ENCODE measurements at regions not wholly inside any gene's neighbourhood (a gene's known extent, or its start where the extent isn't known, plus 50 kb on each side); places are given as distances from the start of the nearest gene placed in this dataset.
"Not testable (repeated sequence)": the region's sequence is repeated elsewhere in the genome, so short reads cannot be mapped to it uniquely, and the experiment has no call there.

- in situ Hi-C loops (cut with MboI; ENCODE audit: low pct_unique_long_range_greater_than_20kb, low sequenced_read_pairs, unreplicated experiment): no loop called here
- TF ChIP-seq, protein P1, sequence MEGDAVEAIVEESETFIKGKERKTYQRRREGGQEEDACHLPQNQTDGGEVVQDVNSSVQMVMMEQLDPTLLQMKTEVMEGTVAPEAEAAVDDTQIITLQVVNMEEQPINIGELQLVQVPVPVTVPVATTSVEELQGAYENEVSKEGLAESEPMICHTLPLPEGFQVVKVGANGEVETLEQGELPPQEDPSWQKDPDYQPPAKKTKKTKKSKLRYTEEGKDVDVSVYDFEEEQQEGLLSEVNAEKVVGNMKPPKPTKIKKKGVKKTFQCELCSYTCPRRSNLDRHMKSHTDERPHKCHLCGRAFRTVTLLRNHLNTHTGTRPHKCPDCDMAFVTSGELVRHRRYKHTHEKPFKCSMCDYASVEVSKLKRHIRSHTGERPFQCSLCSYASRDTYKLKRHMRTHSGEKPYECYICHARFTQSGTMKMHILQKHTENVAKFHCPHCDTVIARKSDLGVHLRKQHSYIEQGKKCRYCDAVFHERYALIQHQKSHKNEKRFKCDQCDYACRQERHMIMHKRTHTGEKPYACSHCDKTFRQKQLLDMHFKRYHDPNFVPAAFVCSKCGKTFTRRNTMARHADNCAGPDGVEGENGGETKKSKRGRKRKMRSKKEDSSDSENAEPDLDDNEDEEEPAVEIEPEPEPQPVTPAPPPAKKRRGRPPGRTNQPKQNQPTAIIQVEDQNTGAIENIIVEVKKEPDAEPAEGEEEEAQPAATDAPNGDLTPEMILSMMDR (IDR thresholded peaks at IDR 0.05; ENCODE audit: extremely low read depth, insufficient read depth, missing control alignments): no peak
- DNase-seq (ENCODE audit: low spot score): no peak
Observed at GRCh38 chr7:101720324-101720723, 91.2 kb upstream of the MYL10 start.

- no peak for DNase-seq (ENCODE audit: low spot score)
- in situ Hi-C loops (cut with MboI; ENCODE audit: low pct_unique_long_range_greater_than_20kb, low sequenced_read_pairs, unreplicated experiment): no loop called here
- TF ChIP-seq, protein P1 (IDR thresholded peaks at IDR 0.05; ENCODE audit: extremely low read depth, insufficient read depth, missing control alignments): no peak
Observed at GRCh38 chr7:101722247-101722646, 93.2 kb upstream of the MYL10 start.

DNA sequence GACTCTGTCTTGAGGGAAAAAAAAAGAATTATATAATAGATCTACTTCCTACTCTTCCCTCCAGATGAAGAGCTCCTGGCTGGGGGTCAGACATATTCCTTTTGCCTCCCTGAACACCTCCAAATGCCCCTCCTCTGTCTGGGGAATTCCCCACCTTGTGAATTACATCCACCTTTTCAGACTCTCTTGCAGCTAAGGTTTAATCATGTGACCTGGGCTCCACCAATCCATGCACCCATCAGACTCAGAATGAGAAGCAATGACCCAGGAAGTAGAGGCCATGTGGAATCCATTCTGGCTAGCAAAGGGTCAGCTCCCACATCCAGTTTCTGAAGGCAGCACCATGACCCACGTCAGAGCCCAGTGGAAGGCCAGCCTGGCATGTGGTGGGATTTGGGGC is 93.6 kb upstream of the CUX1 start:
- no peak for DNase-seq (ENCODE audit: low spot score)
- TF ChIP-seq, protein P1 (IDR thresholded peaks at IDR 0.05; ENCODE audit: extremely low read depth, insufficient read depth, missing control alignments): no peak
- in situ Hi-C loops (cut with MboI; ENCODE audit: low pct_unique_long_range_greater_than_20kb, low sequenced_read_pairs, unreplicated experiment): no loop called here

GRCh38 chr7:101724957-101725356 is 92.5 kb upstream of the CUX1 start:
- in situ Hi-C loops (cut with MboI; ENCODE audit: low pct_unique_long_range_greater_than_20kb, low sequenced_read_pairs, unreplicated experiment): no loop called here
- no peak for DNase-seq (ENCODE audit: low spot score)
- TF ChIP-seq, protein P1 (IDR thresholded peaks at IDR 0.05; ENCODE audit: extremely low read depth, insufficient read depth, missing control alignments): no peak

DNA sequence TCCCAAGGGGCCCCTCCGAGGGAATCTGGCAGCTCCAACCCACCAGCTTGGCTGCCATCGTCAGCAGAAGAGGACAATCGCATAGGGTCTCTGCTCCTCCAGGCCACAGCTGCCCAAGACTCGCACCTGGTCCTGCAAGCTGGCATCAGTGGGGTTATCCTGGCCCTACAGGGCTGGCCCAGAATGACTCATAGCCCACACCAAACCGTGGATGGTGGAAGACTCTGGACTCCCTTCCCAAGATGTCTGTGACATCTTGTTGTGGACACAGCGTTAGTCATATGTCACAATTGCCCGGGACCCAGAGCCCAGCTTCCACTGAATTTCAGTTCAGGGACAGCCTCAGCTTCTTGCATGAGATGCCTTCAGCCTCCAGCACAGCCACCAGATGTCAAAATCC is 91.5 kb upstream of the CUX1 start:
- TF ChIP-seq, protein P1 (IDR thresholded peaks at IDR 0.05; ENCODE audit: extremely low read depth, insufficient read depth, missing control alignments): no peak
- in situ Hi-C loops (cut with MboI; ENCODE audit: low pct_unique_long_range_greater_than_20kb, low sequenced_read_pairs, unreplicated experiment): no loop called here
- no peak for DNase-seq (ENCODE audit: low spot score)

DNA sequence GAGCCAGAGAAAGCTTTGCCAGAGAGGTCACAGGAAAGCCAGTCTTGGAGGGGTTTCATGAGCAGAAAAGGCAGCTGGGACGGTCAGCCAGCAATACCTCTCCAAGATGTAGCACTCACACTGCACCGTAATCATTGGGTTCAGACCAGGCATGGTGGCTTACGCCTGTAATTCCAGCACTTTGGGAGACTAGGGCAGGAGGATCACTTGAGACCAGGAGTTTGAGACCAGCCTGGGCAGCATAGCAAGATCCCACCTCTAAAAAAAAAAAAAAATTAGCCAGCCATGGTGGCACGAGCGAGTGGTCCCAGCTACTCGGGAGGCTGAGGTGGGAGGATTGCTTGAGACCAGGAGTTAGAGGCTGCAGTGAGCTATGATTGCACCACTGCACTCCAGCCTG is 90.2 kb upstream of the CUX1 start:
- DNase-seq (ENCODE audit: low spot score): no peak
- in situ Hi-C loops (cut with MboI; ENCODE audit: low pct_unique_long_range_greater_than_20kb, low sequenced_read_pairs, unreplicated experiment): no loop called here
- TF ChIP-seq, protein P1 (IDR thresholded peaks at IDR 0.05; ENCODE audit: extremely low read depth, insufficient read depth, missing control alignments): no peak

DNA sequence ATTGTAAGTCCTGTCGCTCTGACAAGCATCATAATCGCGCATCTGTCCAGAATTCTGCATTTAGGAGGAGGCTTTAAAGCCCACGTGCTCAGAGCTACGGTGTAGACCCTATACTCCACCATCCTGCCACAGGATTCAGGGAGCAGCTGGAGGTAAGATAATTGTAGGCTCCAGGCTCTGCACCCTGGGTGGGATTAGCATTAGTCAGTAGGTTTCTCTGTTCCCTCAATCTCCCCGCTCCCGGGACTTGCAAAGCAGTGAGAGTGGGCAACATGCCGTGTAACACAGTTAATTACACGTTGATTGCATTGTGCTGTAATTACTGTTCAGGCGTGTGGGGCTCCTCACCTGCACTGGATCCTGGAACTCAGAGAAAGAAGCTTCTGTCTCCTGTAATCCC is 89.3 kb upstream of the CUX1 start:
- DNase-seq (ENCODE audit: low spot score): no peak
- TF ChIP-seq, protein P1 (IDR thresholded peaks at IDR 0.05; ENCODE audit: extremely low read depth, insufficient read depth, missing control alignments): no peak
- in situ Hi-C loops (cut with MboI; ENCODE audit: low pct_unique_long_range_greater_than_20kb, low sequenced_read_pairs, unreplicated experiment): no loop called here

- in situ Hi-C loops (cut with MboI; ENCODE audit: low pct_unique_long_range_greater_than_20kb, low sequenced_read_pairs, unreplicated experiment); DNase-seq (ENCODE audit: low spot score): not testable (repeated sequence)
Observed at GRCh38 chr7:101728873-101729240, 88.6 kb upstream of the CUX1 start.
